H9 (cell line): ENCODE measurements at regions not wholly inside any gene's neighbourhood (a gene's known extent, or its start where the extent isn't known, plus 50 kb on each side); places are given as distances from the start of the nearest gene placed in this dataset.

Experiments
- DNase-seq: peaks from one replicate; pipeline ENCODE4 v3.0.0-alpha.2; 2017
- H2AFZ ChIP-seq: one replicate; pipeline ENCODE4 v1.6.1; 2013; ENCODE audit warnings: mild to moderate bottlenecking, low read length, control low read depth, moderate library complexity
- H2AK5ac ChIP-seq: 2 replicates; pipeline ENCODE4 v1.6.1; 2013; ENCODE audit warnings: low read length, control low read depth, mixed read lengths; ENCODE audit not compliant: insufficient read length
- H2BK120ac ChIP-seq: one replicate; pipeline ENCODE4 v1.6.1; 2013; ENCODE audit warnings: low read depth, mild to moderate bottlenecking, low read length, control low read depth, inconsistent platforms; ENCODE audit not compliant: poor library complexity, severe bottlenecking
- H2BK12ac ChIP-seq: 2 replicates; pipeline ENCODE4 v1.6.1; 2013; ENCODE audit warnings: low read length, control low read depth, mixed read lengths, low read depth; ENCODE audit not compliant: insufficient read length
- H2BK15ac ChIP-seq: 2 replicates; pipeline ENCODE4 v1.6.1; 2013; ENCODE audit warnings: low read depth, low read length, control low read depth
- H2BK20ac ChIP-seq: one replicate; pipeline ENCODE4 v1.6.1; 2013; ENCODE audit warnings: low read depth, mild to moderate bottlenecking, low read length, control low read depth, inconsistent platforms; ENCODE audit not compliant: poor library complexity, severe bottlenecking
- H2BK5ac ChIP-seq: 2 replicates; pipeline ENCODE4 v1.6.1; 2013; ENCODE audit warnings: low read length, control low read depth, mixed read lengths; ENCODE audit not compliant: insufficient read length
- H3K14ac ChIP-seq: 2 replicates; pipeline ENCODE4 v1.6.1; 2013; ENCODE audit warnings: low read length, control low read depth; ENCODE audit not compliant: insufficient read depth
- H3K18ac ChIP-seq: 2 replicates; pipeline ENCODE4 v1.6.1; 2013; ENCODE audit warnings: low read depth, mild to moderate bottlenecking, mixed read lengths, low read length, control low read depth; ENCODE audit not compliant: insufficient read length
- H3K23ac ChIP-seq: 2 replicates; pipeline ENCODE4 v1.6.1; 2013; ENCODE audit warnings: low read length, control low read depth, mixed read lengths, low read depth; ENCODE audit not compliant: insufficient read length
- H3K23me2 ChIP-seq: 2 replicates; pipeline ENCODE4 v1.6.1; 2013; ENCODE audit warnings: low read depth, mild to moderate bottlenecking, mixed read lengths, low read length, control low read depth; ENCODE audit not compliant: insufficient read length, poor library complexity, severe bottlenecking
- H3K27ac ChIP-seq: 2 replicates; pipeline ENCODE4 v1.5.1; 2013; ENCODE audit warnings: low read length, control low read depth, mixed read lengths, low read depth; ENCODE audit not compliant: insufficient read length
- H3K27me3 ChIP-seq: 2 replicates; pipeline ENCODE4 v1.6.1; 2013; ENCODE audit warnings: low read length, control low read depth, inconsistent platforms; ENCODE audit not compliant: insufficient read depth
- H3K4ac ChIP-seq: 2 replicates; pipeline ENCODE4 v1.6.1; 2013; ENCODE audit warnings: low read depth, mild to moderate bottlenecking, control low read depth, inconsistent platforms, low read length, moderate library complexity
- H3K4me1 ChIP-seq: 2 replicates; pipeline ENCODE4 v1.6.1; 2013; ENCODE audit warnings: low read length, control low read depth, inconsistent platforms; ENCODE audit not compliant: insufficient read depth
- H3K4me2 ChIP-seq: 2 replicates; pipeline ENCODE4 v1.6.1; 2013; ENCODE audit warnings: low read length, control low read depth, mixed read lengths; ENCODE audit not compliant: insufficient read length, insufficient read depth
- H3K56ac ChIP-seq: 2 replicates; pipeline ENCODE4 v1.6.1; 2013; ENCODE audit warnings: low read depth, mild to moderate bottlenecking, mixed read lengths, low read length, control low read depth; ENCODE audit not compliant: insufficient read length
- H3K79me1 ChIP-seq: 2 replicates; pipeline ENCODE4 v1.6.1; 2013; ENCODE audit warnings: low read depth, mild to moderate bottlenecking, moderate library complexity, low read length, control low read depth, inconsistent platforms; ENCODE audit not compliant: insufficient read depth, poor library complexity, severe bottlenecking
- H3K79me2 ChIP-seq: 2 replicates; pipeline ENCODE4 v1.6.1; 2013; ENCODE audit warnings: low read length, control low read depth, inconsistent platforms; ENCODE audit not compliant: insufficient read depth
- H3K9ac ChIP-seq: 2 replicates; pipeline ENCODE4 v1.6.1; 2013; ENCODE audit warnings: low read length, control low read depth, mixed read lengths; ENCODE audit not compliant: insufficient read length; ENCODE audit errors: extremely low read depth
- H3K9me3 ChIP-seq: one replicate; pipeline ENCODE4 v1.6.1; 2013; ENCODE audit warnings: low read depth, low read length, inconsistent platforms; ENCODE audit not compliant: control insufficient read depth
- H3T11ph ChIP-seq: one replicate; pipeline ENCODE4 v1.6.1; 2013; ENCODE audit warnings: mild to moderate bottlenecking, low read length, control low read depth, inconsistent platforms
- H4K20me1 ChIP-seq: one replicate; pipeline ENCODE4 v1.6.1; 2013; ENCODE audit not compliant: control insufficient read depth, insufficient read length, insufficient read depth
- H4K5ac ChIP-seq: 2 replicates; pipeline ENCODE4 v1.6.1; 2013; ENCODE audit warnings: low read depth, mild to moderate bottlenecking, mixed read lengths, low read length, control low read depth; ENCODE audit not compliant: insufficient read length
- H4K8ac ChIP-seq: replicated peaks from 2 replicates; pipeline ENCODE4 v1.6.1; 2013; ENCODE audit warnings: low read length, control low read depth, mixed read lengths, low read depth; ENCODE audit not compliant: insufficient read length
- H4K91ac ChIP-seq: 2 replicates; pipeline ENCODE4 v1.6.1; 2013; ENCODE audit warnings: low read depth, mild to moderate bottlenecking, moderate library complexity, mixed read lengths, low read length, control low read depth; ENCODE audit not compliant: insufficient read length
- H3K27ac Mint-ChIP-seq, 3 experiments: 2 replicates in 2 of 3; 3 replicates in 1 of 3; pipeline ENCODE4 v1.8.0; 2020 to 2021; ENCODE audit warnings: mixed read lengths in 3 of 3, mild to moderate bottlenecking in 1 of 3, moderate library complexity in 1 of 3
- H3K27me3 Mint-ChIP-seq: 2 replicates; pipeline ENCODE4 v1.8.0; 2021; ENCODE audit warnings: low read depth, mild to moderate bottlenecking, moderate library complexity, mixed read lengths
- H3K36me3 Mint-ChIP-seq, 3 experiments: 2 replicates in 2 of 3; 3 replicates in 1 of 3; pipeline ENCODE4 v1.8.0; 2020 to 2021; ENCODE audit warnings: low read depth in 3 of 3, mixed read lengths in 3 of 3; ENCODE audit not compliant: insufficient read depth in 1 of 3
- H3K4me1 Mint-ChIP-seq, 2 experiments: 2 replicates each; pipeline ENCODE4 v1.8.0; 2020; ENCODE audit warnings: mixed read lengths in 2 of 2
- H3K4me3 Mint-ChIP-seq, 2 experiments: 2 replicates in 1 of 2; 3 replicates in 1 of 2; pipeline ENCODE4 v1.8.0; 2020 to 2021; ENCODE audit warnings: mild to moderate bottlenecking in 2 of 2, mixed read lengths in 2 of 2, moderate library complexity in 1 of 2
- H3K9me3 Mint-ChIP-seq, 2 experiments: 2 replicates in 1 of 2; 3 replicates in 1 of 2; pipeline ENCODE4 v1.8.0; 2020; ENCODE audit warnings: mild to moderate bottlenecking in 2 of 2, mixed read lengths in 2 of 2, moderate library complexity in 1 of 2
- WGBS: extraction: QIAGEN DNeasy Blood & Tissue Kit; methylation state at CpG from one replicate; pipeline ENCODE4 v1.1.7; 2013; ENCODE audit warnings: missing lambda C conversion rate, low lambda C conversion rate, mixed read lengths; ENCODE audit not compliant: insufficient read length; ENCODE audit errors: extremely low coverage; 5-methylcytosine and 5-hydroxymethylcytosine counted together
- TF ChIP-seq, protein P1 (sequence below): fragments of 200-600 bp; sonication (generic); conservative IDR thresholded peaks from 3 replicates; pipeline ENCODE4 v1.8.0; 2021; ENCODE audit warnings: antibody characterized with exemption, mild to moderate bottlenecking

- Histone ChIP-seq H3T11ph (no peak overlapping the region), H3K23ac (no peak overlapping the region), H2AK5ac (no peak overlapping the region), H4K20me1 (no peaks in the 10 kb centered on the region), H3K23me2 (no peaks in the 10 kb centered on the region), H2BK12ac (no peak overlapping the region), H3K4me1 (no peaks in the 10 kb centered on the region), H3K56ac (no peak overlapping the region), H3K4me2 (no peak overlapping the region), H2BK15ac (no peak overlapping the region), H3K27ac (no peak overlapping the region), H2BK20ac (no peak overlapping the region), H3K18ac (no peak overlapping the region), H2AFZ (no peak overlapping the region), H2BK5ac (no peak overlapping the region), H3K79me2 (no peaks in the 10 kb centered on the region), H3K79me1 (no peaks in the 10 kb centered on the region), H4K8ac (no peak overlapping the region), H4K5ac (no peak overlapping the region), H4K91ac (no peak overlapping the region), H3K4ac (no peak overlapping the region), H2BK120ac (no peak overlapping the region), H3K14ac (no peak overlapping the region), H3K9me3 (no peaks in the 10 kb centered on the region), H3K27me3 (no peaks in the 10 kb centered on the region), H3K9ac (no peak overlapping the region)
- Mint-ChIP-seq H3K27ac (no peak overlapping the region), H3K36me3 (no peaks in the 10 kb centered on the region; a peak in 1 of 7 replicates), H3K4me3 (no peak overlapping the region), H3K4me1 (no peaks in the 10 kb centered on the region), H3K27me3 (no peaks in the 10 kb centered on the region), H3K9me3 (peaks cover 7 to 9% of the 10 kb centered on the region in 2 experiments; a peak in 4 of 5 replicates)
- WGBS = no CpG with 5 or more reads among the region's 2 CpGs
- no peak for DNase-seq
- TF ChIP-seq, protein P1, sequence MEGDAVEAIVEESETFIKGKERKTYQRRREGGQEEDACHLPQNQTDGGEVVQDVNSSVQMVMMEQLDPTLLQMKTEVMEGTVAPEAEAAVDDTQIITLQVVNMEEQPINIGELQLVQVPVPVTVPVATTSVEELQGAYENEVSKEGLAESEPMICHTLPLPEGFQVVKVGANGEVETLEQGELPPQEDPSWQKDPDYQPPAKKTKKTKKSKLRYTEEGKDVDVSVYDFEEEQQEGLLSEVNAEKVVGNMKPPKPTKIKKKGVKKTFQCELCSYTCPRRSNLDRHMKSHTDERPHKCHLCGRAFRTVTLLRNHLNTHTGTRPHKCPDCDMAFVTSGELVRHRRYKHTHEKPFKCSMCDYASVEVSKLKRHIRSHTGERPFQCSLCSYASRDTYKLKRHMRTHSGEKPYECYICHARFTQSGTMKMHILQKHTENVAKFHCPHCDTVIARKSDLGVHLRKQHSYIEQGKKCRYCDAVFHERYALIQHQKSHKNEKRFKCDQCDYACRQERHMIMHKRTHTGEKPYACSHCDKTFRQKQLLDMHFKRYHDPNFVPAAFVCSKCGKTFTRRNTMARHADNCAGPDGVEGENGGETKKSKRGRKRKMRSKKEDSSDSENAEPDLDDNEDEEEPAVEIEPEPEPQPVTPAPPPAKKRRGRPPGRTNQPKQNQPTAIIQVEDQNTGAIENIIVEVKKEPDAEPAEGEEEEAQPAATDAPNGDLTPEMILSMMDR = no peak
These were observed 156.1 kb upstream of the SPEF2 start for GRCh38 chr5:35461530-35461929.
